Activated CD4-positive, alpha-beta T cell treated with anti-CD3 and anti-CD28 coated beads for 1 hour (primary cell): ENCODE measurements at regions not wholly inside any gene's neighbourhood (a gene's known extent, or its start where the extent isn't known, plus 50 kb on each side); places are given as distances from the start of the nearest gene placed in this dataset.

Experiments
- DNase-seq: peaks from one replicate; pipeline ENCODE4 v3.0.0-alpha.2; 2020

DNA sequence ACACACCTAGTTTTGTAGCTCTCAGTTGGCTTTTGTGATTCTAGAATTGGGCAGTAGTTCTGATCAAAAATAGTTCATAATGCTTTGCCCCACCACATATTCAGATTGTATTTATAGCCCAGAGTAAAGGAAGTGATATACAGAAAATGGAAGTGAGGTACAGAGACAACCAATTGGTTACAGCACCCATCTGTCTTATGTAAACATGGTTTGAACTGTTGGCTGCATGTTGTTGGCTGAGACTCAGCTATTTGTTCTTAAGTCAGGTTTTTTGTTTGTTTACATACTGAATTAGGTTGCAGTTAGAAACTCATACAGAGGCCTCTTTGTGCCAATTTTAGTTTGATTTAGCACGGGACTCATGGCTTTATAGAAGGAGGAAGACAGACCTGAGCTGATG lies 158.9 kb upstream of the GPR26 start:
- DNase-seq = no peak

DNA sequence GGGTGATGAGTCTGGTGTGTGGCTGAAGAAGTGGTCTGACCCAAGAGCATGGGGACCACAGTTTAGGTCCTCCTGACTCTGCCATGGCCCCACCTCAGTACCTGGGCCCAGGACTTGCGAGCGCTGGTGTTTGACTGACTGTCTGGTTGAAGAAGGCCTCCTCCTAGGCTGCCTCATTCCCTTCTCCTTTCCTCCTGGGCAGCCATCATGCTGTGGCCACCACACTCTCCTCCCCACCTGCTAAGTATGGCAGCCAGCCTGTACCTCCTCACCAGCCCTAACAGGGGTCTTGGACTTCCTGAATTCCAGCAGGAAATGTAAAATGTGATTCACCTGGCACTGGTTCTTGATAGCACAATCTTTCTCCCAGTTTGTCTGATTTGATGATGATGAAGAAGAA lies 156.8 kb upstream of the GPR26 start:
- DNase-seq = no peak

DNA sequence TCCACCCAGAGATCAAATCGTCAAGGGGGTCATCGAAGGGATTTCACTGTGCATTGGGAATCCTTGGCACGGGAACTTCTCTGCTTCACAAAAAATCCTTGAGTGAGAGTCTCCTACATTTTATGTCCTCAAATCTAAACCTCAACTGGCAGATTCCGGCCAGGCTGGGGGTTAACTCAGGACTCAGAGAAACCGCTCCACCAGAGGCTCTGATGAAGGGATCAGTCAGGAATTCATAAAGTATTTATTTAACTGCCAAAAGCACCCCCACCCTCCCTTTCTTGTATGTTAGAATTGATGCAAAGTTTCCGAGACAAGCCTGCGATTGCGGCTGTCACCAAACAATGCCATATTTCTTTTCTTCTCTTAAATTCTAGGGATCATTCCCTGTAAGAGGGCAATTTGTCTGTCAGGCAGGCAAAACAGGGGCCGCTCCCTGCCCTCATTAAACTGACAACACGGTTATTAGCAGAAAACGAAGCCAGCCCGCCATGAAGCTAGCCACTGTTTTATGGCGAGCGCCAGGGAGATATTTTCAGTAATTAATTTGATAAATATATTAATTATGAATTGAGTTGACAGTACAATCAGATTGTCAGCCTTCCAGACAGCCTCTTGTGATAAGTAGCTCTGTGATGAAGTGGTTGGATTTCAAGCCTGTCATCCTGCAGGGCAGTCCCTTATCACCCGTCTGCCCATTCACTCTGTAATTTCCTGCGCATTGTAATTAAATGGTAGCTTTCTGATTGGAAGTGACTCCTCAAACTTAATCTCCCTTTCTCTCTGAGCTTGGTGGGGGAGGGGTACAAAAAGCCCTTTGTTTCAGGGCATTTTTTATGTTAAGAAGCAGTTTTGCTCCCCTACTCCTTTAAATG lies 153.0 kb upstream of the GPR26 start:
- no peak for DNase-seq

DNA sequence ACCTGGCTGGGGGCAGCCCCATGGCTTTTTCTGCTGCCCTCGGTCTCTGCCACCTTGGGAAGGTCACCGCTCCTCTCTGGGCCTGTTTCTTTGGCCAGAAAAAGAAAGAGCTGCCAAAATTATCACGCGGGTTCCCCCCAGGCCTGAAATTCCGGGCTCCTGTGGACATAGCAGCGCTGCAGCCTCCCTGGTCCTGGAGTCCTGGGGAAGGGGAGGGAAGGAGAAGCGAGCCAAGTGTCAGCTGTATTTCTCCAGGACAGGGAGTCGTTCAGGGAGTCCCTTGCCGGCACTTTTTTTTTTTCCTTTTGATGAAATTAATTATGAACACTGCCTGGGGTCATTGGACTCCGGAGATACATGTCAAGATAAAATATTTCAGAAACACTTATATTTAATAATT lies 152.3 kb upstream of the GPR26 start:
- no peak for DNase-seq

DNA sequence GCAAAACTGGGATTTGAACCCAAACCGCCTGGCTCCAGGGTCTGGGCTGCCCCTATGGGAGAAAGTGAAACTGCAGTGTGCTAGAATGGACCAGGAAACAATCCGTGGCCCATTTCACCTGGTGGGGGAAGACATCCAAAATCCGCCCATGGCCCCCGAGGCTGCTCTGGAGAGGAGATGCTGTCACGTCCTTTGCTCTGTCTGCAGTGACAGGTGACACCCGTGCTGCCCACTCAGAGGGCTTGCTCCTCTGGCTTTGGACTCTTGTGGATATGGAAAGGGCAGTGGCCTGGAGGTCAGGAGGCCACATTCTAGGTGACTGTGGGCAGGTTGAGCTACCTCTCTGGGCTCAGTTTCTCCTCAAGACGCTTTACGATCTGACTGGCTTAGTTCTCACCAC lies 151.2 kb upstream of the GPR26 start:
- DNase-seq = no peak

DNA sequence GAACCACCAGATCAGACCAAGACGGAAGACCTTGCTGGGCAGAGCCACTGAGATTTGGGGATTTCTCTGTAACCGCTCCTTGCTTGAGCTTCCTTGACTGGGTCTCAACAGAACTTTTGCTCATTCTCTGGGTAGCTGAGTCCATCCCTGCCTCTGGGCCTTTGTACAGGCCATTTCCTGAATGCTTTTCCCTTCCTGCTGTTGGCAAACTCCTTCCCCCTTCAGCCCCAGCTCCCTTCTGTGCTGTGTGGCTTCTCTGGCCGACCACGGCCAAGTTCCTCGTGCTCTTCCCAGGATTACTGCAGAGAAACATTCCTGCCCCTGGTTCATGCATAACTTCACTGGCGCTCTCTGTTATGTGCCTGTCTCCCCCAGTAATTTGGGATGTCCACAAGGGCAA lies 150.5 kb upstream of the GPR26 start:
- DNase-seq = no peak

DNA sequence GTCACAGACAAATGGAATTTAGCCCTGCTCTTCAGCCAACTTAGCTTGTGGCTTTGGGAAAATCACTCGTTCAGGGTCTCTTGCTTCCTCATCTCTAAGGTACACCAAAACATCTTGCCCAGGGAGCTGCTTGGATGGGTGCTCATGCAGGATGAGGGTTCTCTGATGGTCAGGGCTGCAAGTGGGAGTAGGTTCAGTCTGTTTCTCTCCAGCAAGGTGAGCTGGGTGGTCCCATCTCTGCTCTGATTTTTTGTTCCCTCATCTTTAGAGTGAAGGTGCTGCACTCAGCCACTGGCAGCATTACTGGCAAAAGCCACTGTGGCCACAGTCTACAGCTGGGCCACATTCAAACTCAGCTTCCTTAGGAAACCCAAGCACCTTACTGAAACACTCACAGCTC lies 149.9 kb upstream of the GPR26 start:
- no peak for DNase-seq

DNA sequence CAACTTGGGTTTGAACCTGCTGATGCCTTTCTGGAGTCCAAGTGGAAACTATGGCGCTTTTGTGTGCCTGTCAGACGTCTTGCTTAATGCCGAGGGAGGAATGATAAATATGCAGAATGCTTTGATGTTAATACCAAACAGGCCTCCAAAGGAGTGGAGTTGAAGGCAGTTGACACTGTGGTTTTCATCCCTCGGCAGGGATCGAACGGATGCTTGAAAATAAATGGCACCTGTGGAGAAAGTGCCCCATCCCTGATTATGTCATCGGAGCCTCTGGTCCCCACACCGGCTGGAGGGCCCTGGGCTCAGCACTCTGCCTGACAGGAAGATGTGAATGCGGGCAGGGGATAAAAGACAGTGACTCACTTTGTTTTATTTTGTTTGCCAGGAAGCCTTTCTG lies 148.7 kb upstream of the GPR26 start:
- no peak for DNase-seq

DNA sequence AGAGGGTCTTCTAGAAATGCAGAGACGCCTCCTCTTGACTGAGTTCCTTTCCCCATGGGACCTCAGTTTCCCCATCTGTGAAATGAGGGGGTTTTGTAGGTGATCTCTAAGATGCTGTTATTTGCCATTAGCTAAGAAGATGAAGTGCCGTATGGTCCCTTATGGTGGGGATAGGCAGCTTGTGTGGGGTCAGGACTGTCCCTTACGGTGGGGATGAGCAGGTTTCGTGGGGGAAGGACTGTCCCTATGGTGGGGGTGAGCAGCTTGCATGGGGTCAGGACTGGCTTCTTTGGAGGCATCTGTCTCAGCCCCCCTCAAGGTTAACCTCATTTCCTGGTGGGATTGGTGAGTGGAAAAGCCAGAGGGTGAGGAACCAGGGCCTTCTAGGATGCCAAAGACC lies 148.3 kb upstream of the GPR26 start:
- DNase-seq = no peak

DNA sequence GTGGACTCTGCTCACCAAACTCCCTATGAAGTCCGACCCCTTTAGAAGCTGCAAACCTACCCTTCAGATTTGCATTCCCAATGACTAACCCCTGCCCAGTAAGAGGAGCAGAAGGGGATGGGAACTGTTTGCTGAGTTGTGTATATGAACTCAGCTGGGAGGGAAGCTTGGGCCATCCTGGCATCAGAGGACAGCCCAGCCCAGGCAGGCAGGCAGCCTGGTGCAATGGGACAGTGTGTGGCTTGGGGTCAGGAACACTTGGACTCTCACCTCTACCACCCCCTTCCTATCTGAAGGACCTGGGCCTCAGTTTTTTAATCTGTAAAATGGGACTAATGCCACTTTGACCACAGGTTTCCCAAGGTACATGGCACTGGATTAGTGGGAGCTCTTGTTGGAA lies 147.4 kb upstream of the GPR26 start:
- no peak for DNase-seq

DNA sequence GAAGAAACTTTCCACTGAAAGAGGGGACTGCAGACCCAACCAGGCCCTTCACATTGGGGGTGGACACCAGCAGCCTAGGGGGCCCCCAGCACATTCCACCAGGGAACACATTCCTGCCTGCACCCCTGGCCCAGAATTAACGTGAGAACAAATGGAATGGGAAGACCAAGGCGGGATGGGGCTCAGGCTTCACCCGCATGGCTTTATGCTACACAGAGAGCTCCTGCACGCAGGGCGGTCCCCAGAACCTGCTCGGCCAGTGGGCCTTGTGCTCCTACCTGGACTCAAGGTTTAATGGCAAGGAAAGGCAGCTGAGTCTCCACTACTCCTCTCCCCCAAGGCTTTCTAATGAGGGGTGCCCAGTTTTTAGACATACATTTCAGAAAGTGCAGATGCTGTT lies 146.3 kb upstream of the GPR26 start:
- no peak for DNase-seq

DNA sequence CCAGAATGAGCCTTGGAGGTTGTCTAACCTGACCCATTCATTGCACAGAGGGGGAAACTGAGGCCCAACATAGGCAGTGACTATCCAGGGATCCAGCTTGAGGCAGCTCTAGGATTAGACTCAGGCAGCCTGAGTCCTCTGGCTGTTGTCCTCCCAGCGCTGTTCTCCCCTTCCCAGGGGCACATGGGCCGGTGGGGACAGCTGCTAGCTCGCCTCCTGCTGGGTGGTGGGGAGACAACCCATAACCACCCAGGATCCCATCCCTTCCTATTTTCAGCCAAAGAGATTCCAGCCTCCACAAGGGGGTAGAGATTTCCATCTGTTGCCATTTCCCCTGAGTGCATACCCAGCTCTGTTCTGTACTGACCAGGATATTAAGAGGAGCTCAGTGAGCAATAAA lies 145.1 kb upstream of the GPR26 start:
- DNase-seq = no peak

DNA sequence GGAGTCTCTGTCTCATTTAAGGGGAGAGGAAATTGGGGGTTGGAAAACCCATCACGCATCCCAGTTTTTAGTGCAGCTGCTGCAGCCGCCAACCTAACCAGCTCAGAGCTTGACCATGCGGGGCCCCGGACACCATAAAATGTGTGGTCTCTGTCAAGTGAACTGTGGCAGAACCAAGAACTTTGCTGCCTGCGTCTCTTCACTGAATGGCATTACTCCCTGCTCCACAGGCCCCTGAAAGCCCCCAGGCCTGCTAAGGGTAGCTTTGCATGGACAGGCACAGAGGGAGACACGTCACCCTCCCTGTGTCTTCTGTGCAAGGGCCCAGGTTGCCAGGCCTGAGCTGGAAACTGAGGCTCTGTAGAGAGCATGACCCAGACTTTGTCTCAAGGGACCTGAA lies 144.6 kb upstream of the GPR26 start:
- no peak for DNase-seq

DNA sequence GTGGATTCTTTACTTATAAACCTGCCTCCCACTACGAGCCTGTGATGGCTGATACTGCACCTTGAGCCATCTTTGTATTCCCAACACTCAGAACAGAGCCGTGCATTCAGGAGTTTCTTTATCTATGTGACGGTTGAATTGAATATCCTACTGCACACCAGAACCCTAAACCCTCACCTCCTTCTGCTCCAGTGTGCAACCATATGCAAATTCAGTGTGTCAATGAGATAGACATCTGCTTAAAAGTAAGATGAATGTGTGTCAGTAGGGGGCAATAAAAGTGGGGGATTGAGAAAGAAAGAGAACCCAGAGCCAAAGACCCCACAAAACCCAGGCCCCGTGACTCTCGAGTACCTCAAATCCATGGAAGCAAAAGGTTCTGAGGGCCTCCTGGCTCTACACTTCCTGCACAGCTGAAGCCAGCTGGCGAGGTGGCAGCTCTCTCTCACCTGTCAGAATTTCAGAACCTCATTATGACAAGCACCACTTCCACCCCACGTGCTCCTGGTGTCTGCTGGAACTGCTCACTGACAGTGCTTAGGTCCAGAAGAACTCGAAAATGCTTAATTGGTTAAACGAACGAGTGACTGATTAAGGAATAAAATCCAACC lies 143.3 kb upstream of the GPR26 start:
- no peak for DNase-seq

DNA sequence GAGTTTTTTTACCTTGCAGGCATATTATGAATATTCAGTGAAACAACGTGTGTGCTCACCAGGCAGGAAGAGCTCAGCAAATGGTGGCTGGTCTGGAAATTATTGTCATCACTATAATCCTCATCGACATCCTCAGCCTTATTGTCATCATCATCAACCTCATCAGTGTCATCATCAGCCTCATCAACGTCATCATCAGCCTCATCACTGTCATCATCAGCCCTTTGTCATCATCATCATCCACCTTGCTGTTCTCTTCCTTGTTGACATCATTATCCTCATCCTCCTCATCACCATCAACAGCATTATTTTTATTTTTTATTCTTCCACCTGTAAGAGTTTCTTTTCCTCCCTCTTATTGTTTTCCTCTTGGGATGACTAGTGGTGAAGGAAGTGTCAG lies 142.3 kb upstream of the GPR26 start:
- DNase-seq = no peak

DNA sequence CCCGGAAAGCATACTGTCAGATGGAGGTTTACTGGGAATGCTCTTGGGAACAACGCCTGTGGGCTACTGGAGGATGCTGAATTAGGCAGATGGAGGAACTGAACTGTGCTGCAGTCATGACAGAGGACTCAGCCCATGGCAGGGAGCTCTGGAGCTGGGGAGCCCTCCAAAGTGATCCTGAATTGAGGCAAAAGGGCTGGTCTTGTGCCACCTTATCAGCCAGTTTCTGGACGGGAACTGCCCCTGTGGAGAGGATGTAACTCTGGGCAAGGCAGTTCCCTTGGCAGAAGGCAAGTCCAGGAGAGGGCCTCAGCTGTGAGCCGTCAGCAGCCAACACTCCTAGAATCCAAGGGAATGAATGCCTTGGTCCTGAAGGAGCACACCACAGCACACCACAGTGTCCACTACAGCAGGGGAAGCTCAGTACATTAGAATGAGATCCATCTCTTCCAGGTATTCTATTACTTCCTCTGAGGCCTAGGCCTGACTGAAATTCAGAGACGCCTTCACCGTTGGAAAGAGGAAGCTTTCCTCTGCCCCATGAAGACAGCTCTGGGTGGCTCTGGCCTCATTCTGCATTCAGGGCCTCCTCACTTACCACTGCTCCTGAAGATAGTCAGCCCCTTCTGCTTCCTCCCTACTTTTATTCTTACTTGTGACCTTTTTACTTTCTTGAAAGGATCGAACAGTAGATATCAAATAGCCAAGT lies 139.6 kb upstream of the GPR26 start:
- no peak for DNase-seq

DNA sequence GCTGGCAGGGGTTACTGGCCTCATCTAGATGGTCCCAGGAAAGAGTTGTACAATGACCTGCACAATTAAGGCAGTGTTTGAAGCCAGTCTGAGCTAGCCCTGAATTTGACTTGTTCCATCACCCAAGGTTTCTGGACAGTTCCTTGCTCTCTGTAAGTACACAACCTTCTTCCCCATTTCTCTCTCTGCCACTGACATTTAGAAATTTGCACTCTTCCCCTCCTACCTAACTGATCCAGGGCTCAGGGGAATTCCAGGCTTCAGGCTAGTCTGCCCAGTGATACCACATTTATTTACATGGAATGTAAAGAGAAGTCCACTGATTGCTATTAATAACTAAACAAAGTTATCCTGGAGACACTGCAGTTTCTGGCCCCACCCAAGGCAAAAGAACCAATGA lies 139.0 kb upstream of the GPR26 start:
- DNase-seq = no peak

DNA sequence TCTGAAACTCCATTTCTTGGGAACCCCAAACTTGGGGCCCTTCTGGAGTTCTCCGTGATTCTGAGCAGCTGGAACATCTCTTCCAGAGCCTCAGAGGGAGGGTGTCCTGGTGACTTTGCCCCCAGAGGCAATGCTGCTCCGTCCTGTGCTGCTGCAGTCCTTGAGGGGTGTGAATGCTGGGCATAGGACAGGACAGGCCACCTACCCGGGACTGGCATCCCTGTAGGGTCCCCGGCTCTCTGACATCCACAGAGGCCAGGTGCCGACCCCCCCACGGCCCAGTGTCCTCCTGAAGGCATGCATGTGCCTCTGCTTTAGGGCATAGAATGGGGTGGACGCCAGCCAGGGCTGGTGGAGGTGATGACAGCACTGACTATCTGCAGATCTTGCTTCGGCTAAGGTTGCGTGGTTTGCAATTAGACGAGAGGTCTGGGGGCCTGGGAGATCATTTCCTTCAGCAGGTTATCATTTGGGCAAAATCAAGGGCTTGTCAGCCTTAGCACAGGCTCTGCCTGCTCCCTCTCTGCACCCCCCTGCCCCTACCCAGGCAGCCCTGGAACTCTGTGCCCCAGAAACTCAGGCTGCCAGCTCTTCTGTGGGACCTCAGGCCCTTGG lies 136.9 kb upstream of the GPR26 start:
- DNase-seq = no peak

DNA sequence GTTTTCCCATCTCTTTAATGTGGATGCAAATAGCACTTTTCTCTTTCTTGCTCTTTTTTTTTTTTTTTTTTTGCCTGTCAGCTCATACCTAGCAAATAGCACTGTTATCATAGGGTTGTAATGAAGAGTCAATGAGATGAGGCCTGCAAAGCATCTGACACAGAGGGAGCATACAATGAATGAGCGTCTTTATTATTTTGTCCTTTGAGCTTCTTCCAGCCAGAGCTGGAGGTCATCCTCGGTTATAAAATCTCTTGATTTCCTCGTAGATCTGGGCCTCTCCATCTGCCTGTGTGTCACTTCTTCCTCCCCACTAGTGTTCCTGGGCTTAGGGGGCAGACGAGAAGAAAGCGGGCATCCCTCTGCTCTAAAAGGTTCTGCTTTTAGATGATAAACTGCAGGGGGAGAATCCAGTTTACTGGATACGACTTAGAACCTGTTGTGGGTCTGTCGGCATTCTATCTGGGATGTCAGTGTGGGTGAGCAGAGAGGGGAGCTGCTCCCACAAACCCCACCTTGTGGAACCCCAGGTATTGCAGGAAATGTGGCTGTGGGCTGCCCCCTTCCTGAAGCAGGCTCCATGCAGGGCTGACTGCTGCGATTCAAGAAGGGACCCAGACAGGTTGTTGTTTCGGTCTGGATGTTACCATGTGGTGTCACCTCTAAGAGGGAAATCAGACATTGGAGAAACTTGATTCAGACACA lies 135.8 kb upstream of the GPR26 start:
- DNase-seq = no peak

DNA sequence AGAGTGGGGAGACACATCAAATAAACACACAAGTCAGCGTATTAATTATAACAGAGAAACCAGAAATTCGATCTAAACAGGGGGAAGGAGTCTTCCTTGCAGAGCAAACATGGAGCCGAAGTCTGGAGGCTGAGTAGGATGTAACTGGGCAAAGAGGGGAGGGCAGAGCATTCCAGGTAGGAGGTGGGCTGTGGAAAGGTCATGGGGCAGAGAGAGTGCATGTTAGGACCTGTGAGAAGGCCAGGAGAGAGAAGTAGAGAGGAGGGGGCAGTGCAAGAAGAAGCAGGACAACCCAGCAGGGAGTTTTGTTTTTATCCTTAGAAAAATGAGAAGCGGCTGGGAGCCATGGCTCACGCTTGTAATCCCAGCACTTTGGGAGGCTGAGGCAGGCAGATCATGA lies 130.8 kb upstream of the GPR26 start:
- DNase-seq = no peak

DNA sequence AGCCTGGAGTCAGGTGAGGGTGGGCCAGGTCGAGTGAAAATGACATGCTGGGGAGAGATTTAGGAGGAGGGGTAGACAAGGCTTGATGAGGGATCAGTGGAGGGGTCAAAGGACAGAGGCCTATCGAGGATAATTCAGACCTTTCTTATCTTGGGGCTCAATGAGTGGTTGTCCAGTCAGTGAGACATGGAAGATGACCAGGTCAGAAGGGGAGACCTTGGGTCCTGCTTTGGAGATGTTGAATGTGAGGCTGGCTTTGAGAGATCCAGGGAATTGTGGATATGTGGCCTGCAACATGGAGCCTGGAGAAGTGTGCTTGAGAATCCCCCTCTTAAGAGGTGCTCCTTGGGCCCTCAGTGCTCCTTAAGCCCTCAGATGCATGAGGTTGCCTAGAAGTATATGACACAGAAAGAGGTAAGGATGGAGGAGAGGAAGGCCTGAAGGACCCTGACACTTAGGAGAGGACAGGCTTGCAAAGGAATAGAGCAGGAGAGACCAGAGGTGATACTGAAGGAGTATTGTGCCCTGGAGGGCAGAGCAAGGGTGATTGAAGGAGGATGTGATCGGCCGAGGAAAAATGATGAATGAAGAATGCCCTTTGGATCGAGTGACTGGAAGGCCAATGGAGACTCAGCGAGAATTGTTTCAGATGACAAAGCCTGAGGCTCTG lies 129.8 kb upstream of the GPR26 start:
- DNase-seq = no peak

DNA sequence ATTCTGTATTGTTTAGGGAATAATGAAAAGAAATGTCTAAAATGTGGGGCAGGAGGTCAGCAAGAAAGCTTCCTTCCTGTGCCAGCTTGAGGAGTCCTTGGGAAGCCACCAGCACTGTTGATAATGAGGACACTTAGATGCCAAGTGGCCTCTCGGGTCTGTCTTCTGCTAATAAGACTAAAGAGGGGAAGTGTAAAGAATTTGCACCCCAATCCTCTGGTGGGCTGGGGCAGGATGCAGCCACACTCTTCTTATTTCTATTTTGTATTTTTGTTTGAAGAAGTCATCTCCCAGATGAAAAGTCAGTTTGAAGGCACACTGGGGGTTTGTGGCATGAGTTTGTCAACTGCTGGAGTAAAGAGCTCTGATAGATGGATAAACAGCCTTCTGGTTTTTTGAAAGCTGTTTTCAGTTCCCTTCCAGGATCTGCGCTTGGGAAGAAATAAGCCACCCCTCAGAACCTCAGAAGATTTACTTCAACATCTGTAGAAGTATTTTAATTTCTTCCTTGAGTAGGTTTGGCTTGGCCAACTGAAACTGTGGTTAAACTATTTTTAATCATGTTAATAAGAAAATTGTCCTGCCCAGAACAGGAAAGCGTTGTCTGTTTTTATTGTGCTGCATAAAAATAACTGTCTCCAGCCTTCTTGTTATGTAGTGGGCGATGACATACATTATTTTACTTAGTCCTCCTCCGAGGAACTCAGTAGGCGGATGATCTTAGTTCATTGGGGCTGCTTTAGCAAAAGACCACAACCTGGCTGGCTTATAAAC lies 128.8 kb upstream of the GPR26 start:
- DNase-seq = no peak
